Activated CD8-positive, alpha-beta memory T cell treated with anti-CD3 and anti-CD28 coated beads, Interleukin-2, amount 50 U/mL, for 24 hours (primary cell): ENCODE measurements at regions not wholly inside any gene's neighbourhood (a gene's known extent, or its start where the extent isn't known, plus 50 kb on each side); places are given as distances from the start of the nearest gene placed in this dataset.
"Not testable (repeated sequence)": the region's sequence is repeated elsewhere in the genome, so short reads cannot be mapped to it uniquely, and the experiment has no call there.

Experiments used
- DNase-seq: peaks from one replicate; pipeline ENCODE4 v3.0.0-alpha.2; 2020; ENCODE audit errors: extremely low read depth

GRCh38 chr14:22202313-22202712 lies 386.7 kb downstream of the DAD1 start:
- no peak for DNase-seq

DNA sequence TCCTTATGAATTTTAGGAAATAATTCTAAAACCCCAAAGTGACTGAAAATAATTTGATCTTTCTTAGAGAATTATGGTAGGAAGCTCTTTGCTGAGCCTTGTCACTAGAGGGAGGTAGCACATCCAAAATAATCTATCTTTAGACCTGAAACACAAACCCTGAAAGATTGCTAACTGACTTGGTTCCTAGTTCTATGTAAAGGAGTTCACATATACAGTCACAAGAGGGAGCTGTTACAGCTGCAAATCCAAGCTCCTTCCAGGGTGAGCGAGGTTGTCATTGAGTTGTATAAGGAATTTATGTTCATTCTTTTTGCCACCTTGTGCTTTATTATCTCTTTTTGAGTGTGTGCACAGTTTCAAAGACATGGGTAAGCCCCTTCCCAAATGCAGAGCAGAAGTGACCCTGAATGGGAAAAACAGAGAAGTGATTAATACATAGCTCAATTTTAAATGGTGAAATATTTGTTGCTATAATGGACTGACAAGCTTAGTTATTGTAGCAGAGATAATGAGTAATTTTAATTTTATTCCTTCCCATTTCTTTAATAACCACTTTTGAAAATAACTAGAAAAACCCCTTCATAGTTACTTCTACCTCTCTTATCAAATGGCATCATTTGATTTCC lies 387.9 kb downstream of the DAD1 start:
- no peak for DNase-seq

DNA sequence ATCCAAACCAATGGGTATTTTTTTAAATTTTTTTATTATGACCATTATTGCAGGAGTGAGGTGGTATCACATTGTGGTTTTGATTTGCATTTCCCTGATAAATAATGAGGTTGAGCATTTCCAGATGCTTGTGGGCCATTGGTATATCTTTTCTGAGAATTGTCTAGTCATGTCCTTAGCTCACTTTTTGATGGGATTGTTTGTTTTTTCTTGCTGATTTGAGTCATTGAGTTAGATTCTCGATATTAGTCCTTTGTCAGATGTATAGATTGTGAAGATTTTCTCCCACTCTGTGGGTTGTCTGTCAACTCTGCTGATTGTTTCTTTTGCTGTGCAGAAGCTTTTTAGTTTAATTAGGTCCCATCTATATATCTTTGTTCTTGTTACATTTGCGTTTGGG lies 388.9 kb downstream of the DAD1 start:
- DNase-seq = not testable (repeated sequence)

DNA sequence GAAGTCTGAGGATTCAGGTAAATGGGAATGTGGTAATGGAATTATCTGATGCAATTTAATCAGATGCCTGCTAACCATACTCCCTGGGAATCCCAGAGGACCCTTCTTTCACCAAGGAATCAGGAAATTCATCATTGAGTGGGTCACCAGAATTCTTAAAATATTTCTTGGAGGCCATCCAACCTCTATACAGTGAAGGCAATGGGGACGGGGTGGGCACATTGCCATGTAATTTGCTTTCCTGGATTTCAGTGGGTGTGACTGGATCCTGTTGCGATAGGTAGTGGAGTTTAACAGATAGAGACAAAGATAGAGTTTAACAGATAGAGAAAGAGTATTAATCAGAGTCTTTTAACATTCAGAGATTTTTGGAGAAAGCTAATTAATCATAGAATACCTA lies 394.4 kb downstream of the DAD1 start:
- no peak for DNase-seq

- no peak for DNase-seq
Measured at GRCh38 chr14:22190411-22191191, 398.4 kb downstream of the DAD1 start.

DNA sequence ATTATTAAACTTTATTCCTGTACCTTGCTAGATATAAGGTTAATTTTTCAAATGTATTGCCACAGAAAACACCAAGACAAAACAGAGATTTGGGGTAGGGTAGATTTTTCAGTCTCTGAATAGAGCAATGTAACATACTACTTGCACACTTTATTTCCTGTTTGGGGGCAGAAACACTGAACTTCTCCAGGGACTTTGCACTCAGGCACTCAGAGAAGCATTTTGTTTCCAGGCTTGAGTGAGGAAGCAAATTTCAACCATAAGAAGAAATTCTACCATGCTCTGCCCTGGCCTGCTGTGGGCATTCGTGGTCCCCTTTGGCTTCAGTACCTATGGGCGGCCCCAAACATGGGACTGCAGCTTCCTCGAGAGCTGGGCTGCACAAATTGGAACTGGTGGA lies 399.1 kb downstream of the DAD1 start:
- no peak for DNase-seq

- no peak for DNase-seq
Measured at GRCh38 chr14:22188318-22188717, 400.7 kb downstream of the DAD1 start.

GRCh38 chr14:22185789-22186188 lies 403.2 kb downstream of the DAD1 start:
- DNase-seq = no peak

DNA sequence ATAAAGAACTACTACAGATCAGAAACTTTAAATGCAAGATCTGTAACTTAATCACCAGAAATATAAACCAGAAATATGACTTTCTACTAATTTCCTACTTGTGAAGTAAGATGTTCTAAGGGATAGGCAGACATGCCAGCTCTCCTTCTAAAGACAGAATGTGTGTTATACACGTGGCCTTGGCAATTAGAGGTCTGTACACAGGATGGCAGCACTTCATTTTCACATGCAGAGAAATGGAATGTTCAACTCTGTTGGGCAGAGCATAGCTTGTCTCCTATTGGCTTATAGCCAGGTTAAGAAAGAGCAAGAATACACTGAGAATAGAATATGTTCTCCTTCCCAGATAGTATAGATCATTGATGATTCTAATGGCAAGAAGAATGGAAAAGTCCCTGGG lies 403.8 kb downstream of the DAD1 start:
- DNase-seq = no peak

GRCh38 chr14:22184830-22185168 lies 404.2 kb downstream of the DAD1 start:
- no peak for DNase-seq

GRCh38 chr14:22184157-22184829 lies 404.7 kb downstream of the DAD1 start:
- DNase-seq = no peak

DNA sequence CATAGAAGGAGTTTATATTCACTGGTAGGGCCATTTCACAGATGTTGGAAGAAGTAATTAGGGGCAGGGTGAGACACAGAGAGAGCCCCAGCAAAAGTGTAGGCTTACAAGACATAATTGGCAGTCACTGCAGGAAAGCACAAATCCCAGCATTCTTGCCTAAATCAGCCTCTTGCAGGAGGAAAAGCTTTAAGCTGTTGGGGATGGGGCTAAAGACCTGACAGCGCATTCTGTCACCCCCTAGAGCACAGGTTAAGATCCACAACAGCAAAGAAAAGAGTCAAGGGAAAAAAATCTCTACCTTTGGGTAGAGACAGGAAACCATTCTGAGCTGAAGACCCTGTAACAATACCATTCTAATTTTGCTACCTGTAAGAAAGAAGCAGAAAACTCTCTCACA lies 409.0 kb downstream of the DAD1 start:
- DNase-seq = no peak

GRCh38 chr14:22179190-22179589 lies 409.8 kb downstream of the DAD1 start:
- no peak for DNase-seq

DNA sequence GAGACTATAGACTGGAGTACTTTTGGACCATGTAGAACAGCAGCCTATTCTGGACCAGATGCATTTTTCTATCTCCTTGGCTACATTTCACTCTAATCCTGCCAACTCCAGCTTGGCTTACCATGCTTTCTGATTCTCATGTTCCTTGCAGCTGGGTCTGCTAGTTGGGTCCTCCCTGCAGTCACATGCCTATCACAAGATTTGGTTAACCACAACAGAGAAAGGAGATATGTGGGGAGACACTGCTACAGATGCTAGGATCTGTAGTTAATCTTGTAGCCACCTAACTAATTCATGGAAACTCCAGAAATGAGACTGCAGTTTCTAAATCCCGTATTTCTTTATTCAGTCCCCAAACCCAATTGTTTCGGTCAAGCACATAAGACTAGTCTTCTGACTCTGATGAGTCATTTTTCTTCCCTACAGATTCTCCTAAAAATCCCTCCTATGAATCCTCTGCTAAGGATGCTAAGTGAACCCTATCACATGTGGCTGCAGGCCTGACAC lies 410.6 kb downstream of the DAD1 start:
- no peak for DNase-seq

- no peak for DNase-seq
Measured at GRCh38 chr14:22177870-22178269, 411.2 kb downstream of the DAD1 start.

- DNase-seq = no peak
Measured at GRCh38 chr14:22176957-22177356, 412.1 kb downstream of the DAD1 start.

DNA sequence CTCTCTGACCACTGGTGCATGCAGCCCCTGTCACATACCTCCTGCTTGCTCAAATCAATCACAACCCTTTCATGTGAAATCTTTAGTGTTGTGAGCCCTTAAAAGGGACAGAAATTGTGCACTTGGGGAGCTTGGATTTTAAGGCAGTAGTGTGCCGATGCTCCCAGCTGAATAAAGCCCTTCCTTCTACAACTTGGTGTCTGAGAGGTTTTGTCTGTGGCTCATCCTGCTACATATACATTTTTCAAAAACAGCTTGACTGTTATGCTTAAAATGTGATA lies 413.8 kb downstream of the DAD1 start:
- DNase-seq = not testable (repeated sequence)

GRCh38 chr14:22174412-22175277 lies 414.4 kb downstream of the DAD1 start:
- no peak for DNase-seq

DNA sequence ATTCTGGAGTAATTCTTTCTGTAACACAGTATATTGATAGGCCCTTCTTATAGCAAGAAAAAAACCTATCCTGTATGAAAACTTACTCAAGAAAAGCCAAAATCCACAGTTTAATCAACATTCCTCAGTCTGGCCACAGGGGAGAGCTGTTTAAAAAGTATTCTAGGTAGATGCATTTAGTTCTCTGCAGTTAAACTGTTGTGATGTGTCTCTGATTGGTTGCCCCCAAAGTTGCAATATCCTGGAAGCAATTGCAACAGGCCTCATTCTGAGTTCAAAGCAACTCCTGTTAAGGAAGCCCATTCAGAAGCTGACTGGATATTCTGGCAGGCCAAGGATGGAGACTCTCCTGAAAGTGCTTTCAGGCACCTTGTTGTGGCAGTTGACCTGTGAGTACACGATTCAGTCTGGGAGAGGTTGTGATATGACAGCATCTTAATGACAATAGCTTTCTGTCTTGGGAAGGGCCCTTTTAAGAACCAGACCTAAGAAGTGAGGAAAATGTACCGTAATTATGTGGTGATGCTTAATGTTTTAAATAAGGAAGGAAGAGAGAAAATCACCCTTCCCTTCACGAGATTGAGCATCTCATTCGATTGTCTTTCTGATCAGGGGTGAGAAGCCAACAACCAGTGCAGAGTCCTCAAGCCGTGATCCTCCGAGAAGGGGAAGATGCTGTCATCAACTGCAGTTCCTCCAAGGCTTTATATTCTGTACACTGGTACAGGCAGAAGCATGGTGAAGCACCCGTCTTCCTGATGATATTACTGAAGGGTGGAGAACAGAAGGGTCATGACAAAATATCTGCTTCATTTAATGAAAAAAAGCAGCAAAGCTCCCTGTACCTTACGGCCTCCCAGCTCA lies 420.7 kb downstream of the DAD1 start:
- no peak for DNase-seq

DNA sequence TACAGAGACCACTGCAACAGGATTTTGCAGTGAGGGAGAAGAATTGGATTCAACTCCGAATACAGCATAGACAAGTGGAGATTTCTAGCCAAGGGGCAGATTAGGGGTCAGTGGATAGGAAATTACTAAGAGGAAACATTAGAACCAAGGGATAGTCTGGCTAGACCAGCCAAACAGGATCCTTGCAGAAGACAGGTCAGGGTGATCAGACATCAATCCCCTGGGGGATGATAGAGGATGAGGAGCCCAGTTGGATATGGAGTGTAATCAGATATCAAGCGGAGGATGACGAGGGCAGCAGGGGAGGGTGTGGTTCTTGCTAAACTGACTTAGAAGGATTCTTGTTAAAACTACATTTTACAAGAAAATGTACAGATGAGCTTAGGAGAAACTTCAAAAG lies 424.4 kb downstream of the DAD1 start:
- DNase-seq = no peak

GRCh38 chr14:22163051-22163450 lies 426.0 kb downstream of the DAD1 start:
- no peak for DNase-seq
